Lung microvascular endothelial cell (primary cell): ENCODE measurements at regions not wholly inside any gene's neighbourhood (a gene's known extent, or its start where the extent isn't known, plus 50 kb on each side); places are given as distances from the start of the nearest gene placed in this dataset.

ENCODE experiments used
- DNase-seq, 2 donors: peaks; one replicate each; pipeline versions ENCODE4 v3.0.0 to v3.0.0-alpha.2; 2010; ENCODE audit warnings: low read depth in 2 of 2

DNA sequence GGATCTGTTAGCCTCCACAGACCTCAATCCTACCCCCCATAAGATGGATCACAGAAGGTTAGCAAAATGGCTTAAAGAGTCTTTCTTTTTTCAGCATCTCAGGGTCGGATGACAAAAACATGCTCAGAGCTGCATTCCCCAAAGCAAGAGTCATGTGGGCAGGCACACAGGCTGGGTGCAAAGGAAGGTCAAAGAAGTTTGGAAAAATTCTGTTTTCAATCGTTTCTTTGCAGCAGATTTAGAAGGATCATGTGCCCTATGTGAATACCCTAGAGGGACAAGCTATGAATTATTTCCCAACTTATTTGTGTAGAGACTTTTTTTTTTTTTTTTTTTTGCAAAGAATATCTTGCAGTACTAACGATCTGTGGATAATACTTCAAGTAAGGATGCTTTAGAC, 845.4 kb downstream of the VRK1 start:
- no peak for DNase-seq

DNA sequence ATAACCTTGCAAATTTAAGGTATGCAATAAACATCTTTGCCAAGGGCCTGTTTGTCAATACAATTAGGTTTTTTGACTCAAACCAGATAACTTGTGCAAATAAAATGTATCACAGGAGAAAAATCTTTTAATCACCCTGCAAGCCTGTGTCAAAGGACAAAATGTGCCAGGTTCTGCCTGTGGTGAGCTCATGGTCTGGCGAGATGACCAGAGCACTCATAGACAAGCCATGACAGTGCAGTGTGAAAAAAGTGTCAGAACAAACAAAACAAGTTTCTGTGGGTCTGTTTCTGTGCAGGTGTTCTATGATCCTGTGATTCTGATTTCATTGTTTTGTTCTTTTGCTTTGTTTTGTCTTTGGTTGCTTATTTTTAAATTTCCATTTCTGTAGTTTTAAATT, 847.2 kb downstream of the VRK1 start:
- DNase-seq = no peak

DNA sequence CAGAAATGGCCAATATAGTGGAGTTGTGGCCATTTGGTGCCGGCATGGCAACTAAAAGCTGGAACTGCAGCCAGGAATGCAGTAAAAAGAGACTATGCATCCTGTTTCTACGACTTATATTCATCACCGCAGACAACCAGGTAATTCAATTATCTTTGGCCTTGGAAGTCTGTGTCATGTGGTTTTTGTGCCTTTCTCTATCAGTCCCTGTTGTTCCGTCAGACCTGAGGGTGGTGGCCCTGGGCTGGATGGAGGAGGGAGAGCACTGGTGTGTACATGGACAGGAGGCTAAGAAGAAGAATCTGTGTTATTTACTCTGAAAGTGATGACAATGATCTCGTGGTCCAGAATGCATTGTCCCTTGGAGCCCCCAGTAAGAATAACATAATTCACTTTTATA, 852.6 kb downstream of the VRK1 start:
- no peak for DNase-seq

DNA sequence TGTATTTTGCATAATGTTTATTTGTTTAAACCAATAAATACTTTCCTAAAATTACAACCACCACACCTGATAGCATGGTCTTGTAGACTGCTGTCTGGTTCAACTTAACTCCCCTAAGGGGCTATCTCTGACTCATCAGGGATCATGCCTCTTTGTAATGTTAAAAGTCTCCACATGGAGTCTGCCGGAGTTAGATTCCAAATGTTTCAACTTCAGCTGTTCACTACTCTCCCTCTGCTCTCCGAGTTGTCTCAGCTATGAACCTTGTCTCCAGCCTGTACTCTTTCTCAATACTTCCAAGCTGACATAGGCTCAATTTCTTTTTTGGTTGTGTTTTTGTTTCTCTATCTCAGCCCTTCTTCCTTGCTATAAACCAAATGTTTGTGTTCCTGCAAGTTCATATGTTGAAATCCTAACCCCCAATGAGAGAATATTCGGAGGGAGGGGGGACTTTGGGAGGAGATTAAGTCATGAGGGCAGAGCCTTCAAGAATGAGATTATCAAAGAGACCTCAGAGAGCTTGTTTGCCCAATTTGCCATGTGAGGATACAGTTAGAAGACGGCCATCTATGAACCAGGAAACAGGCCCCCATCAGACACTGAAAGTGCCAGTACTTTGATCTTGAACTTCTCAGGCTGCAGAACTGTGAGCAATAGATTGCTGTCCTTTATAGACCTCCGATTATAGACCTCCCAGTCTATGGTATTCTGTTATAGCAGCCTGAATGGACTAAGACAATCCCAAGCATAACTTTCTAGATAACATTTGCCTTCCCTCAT, 858.2 kb downstream of the VRK1 start:
- DNase-seq = no peak

DNA sequence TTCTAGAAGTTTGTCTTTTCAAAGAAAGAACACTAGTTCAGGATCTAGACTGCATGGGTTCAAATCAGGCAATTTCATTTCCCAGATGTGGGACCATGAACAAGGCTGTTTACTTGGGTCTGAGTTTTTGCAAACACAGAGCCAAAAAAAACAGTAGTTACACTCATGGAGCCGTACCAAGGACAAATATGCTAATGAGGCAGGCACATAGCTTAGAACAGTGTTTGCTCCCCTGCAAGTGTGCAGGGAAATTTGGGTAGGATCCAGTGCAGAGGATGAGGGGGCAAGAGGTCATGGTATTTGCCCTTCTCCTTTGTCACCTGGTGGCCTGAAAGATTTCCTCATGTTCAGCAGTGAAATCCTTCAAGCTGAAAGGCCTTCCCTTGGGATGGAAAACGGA, 860.4 kb downstream of the VRK1 start:
- no peak for DNase-seq

DNA sequence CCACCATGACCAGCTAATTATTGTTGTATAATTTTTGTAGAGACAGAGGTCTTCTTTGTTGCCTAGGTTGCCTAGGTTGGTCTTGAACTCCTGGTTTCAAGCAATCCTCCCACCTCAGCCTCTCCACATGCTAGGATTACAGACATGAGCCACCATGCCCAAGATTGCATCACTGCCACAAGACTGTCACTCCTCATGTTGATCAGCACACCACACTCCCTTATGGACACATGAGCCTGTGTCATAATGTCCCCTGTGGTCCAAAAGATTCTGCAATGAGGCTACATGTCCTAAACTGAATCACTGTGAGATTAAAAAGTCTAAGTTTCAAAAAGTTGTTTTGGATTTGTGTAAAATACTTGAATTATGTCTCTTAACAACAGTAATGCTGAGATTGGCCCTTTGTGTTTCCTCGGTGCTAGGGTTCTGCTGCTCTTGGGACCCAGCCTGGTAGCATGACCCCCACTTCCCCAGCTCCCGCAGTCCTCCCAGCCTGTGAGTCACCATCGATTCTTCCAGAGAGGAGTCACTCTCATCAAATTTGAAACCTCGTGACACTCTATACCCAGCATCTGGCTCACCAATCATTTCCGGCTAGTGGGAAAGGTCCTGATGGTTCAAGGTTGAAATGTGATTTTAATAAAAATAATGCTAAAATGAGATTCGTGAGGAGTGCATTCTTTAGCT, 890.9 kb downstream of the VRK1 start:
- no peak for DNase-seq

DNA sequence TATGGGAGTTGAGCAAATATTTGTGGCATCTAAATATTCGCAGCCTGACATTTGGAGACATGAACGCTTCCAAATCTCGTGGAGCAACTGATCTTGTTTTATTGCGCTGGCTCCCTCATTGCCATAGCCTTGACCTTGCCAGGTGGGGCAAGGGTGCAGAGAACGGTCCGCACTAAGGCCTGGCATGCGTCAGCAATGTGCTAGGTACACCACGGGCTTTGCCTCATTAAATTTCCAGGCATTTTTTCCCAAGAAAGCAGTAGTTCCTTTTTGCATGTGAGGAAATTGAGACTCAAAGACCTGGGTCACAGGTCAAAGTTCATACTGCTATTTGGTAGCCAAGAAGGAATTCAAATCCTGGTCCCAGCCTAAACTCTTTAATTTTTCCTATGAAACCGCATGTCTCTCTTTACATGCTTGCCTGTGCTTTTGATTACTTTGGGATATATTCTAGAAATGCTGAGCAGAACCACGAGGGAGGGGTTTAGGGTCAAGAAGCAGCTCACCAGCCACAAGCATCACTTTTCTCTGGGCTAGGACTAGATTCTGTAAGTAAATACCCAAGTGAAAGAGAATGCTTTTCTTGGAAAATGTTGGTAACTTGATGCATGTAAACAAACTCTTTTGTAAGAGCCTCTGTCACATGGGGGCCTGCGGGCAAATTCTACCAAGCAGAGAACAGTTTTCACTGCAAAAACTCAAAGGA, 891.6 kb downstream of the VRK1 start:
- DNase-seq = no peak

DNA sequence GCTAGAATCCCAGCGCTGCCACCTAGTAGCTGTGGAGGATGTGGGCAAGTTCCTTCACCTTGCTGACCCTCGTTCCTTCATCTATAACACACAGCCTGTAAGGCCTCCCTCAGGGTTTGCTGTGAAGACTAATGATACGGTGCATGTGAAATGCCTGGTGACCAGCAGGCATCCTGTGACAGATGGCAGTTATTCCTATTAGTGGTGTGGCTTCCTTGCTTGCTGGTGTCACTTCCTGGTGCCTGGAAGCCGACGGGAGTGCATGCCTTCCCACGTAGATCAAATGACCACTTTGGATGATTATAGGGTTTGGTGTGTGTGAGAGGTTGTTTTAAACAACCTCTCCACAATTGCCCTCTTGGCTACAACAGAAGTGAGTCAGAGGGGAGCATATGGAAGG, 894.9 kb downstream of the VRK1 start:
- no peak for DNase-seq

DNA sequence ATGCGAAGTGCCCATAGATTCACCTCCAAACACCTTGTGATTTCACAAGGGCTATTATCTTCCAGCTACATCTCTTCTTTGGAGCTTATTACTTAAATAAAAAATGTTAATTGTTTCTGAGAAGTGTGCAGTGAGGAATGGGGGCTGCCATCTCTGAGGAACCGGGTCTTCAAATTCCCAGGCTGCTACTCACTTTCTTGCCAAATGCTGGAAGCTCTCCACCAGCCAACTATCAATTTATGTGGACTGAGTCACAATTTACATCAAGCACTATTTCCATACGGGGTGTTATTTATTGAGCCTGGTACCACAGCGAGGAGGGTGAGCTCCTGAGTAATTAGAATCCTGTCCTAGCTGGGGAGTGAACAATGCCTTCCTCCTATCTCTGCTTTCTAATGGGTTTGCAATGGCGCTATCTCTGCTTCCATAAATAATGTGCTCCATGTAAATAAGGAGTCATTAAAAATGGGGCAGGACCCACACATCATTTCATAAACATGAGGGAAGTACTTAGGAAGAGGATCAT, 898.3 kb downstream of the VRK1 start:
- no peak for DNase-seq

DNA sequence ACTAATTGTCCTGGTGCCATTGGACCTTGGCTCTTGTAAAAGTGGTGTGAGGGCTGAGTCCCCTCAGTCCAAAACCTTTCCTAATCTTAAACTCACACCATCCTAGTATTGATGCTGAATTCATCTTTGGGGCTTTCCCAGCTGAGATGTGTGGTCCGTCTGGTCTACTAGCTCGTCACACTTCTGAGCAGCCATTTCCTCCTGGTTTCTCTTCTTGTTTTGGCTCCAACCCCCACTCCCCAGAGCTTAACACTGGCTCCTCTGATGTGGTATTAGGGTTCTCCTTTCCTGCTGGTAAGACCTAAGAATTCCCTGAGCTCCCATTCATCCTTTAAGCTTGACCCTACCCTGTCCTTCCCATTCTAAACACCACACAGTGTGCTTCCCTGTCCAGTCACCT, 900.6 kb downstream of the VRK1 start:
- no peak for DNase-seq

DNA sequence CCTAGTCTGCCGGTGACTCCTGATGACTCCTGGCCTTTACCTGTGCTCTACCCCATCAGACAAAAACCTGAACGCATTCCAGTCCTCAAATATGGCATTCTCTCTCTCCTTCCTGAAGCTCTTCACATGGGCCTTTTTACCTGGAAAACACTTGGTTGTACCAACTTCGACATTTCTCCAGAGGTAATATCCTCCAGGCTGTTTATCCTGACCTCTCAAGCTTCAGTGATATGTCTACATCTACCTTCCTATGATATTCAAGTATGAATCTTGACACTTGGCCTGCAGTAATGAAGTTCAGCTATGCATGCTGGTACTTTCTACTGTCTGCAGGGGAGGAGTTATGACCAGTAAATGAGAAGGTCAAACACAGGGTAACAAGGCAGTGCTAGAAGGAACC, 901.8 kb downstream of the VRK1 start:
- no peak for DNase-seq

DNA sequence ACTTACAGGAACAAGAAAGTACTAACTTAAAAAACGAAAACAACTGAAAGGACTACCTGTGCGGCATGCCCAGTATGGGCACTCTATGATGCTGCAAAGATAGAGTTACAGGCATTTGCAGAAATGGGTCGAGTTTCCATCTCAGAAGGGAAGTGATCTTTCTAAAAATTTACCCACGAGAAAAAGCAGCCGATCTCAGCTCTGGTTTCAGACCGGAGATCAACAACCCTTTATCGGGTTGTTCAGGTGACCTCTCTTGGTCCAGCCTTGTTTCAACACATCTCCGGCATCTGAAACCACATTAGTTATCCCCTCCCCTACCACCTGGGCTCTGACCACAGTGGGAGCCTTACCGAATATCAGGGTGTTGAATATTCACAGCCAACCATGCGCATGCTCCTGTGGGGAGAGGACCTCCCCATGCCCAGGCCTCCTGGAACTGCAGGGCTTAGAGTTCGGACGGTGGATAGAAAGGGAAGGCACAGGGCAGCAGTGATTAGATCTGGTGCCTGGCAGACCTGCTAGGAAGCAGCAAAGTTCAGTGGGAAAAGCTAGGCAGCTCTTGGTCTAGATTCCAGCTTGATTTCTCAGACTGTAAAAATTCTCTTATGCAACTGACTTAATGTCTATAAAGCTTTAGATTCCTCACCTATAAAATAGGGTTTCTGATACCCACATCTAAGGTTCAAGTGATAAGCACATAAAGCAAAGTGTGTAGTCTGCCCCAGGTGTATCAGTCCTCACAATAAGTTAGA, 906.0 kb downstream of the VRK1 start:
- no peak for DNase-seq

DNA sequence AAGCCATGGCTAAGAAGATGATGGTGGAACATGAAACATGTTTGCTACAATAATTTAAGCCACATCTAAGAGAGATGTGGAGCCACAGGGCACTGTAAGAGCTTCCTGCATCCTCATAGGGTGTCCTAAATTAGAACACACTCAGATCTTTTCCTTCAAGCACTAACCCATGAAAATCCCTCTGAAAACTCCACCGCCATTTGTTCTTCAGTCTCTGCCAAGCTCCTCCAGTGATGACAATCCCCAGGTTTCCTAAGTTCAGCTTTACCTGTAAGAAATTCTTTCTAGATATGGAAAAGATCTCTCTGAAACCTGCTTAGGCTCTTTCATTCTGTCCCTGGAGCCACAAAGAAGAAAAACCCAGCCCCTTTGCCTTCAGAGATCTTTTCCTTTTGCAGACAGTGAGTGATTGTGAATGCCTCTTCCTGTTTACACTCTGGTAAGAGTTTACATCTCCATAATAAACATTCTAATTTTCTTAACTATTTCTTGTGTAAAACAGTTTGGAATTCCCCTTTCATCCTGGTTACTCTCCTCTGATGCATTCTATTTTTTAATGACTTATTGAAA, 907.2 kb downstream of the VRK1 start:
- DNase-seq = no peak

DNA sequence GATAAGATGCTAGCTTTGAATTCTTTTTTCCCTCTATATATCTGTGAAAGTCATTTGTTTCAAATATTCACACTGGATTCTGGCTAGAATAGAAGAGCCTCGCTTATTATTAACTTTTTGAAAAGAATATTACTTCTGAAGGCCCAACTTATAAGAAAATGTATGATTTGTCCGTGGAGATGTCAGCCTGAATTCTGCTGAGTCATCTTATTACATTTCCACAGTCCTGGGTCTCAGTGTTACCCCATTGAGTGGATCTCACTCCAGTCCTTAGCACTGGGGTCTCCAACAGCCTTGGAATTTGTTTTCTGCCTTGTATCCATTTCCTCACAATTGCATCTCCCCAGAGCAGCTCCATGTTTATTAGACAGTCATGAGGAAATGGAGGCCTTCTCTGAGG, 907.9 kb downstream of the VRK1 start:
- DNase-seq = no peak

DNA sequence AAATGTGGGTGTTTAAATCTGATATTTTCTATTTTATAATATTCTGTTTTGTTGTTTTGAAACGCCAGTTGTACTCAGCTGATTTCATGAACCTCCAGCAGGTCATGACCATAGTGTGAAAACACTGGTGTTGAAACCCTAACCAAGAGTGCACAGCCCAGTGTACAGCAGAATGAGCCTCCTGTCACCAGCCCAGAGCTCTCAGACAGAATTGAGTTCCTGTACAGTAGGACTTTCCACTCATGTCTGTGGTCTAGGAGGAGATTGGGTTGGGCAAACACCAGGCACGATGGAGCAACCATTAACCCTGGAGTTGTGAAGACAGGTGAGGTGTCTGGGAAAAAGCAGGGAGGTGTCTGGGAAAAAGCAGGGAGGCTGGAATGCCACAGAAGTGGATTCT, 908.8 kb downstream of the VRK1 start:
- no peak for DNase-seq

DNA sequence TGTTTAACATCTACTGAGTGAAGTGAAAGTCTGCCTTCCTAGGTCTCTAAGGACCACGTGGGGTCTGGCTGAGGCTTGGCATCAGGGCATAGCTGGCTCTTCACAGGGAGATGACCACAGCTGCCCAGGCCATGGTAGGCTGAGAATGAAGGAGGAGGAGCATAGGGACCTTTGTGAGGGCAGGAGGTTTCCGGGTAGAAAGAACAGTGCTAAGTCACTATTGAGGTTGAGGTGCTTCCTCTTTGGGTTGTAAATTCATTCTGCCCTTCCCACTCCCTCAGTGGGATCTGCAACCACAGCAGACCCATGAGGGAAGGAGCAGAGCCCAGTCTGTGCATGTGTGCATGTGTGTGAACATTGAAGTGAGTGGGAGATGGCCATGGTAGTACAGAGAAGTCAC, 909.6 kb downstream of the VRK1 start:
- no peak for DNase-seq

DNA sequence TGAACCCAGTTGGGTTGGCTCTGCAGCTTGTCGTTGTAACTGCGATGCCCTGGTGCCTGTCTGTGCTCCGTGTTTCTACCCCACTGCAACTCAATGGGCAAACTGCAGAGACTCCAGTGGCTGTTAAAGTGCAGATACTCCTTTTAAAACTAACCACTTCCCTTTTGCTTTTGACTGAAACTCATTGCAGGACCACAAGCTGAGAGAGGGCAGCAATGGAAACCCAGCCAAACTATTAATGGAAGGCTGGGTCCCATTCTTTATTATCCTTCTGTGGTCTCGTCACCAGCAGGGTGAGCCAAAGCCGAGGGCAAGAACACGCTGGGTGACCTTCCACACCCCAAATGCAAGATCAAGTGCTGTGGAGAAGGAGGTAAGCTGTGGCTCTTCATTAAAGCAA, 910.4 kb downstream of the VRK1 start:
- DNase-seq = no peak

DNA sequence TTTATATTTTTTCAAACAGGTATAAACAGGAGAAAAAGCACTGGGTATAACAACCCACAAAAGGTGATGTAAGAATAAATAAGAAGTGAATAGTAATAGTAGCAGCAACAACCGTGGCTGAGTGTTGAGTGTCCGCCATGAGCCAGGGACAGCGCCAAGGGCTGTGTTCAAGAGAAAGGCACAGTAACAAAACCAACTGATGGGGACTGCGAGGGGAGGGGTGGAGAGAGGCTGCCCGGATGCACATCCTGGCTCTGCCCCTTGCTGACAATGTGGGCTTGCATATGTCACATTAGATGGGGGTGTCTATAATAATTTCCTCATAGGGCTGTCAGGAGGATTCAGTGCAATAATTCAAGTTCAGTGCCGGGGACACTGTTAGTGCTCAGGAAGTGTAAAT, 912.4 kb downstream of the VRK1 start:
- DNase-seq = no peak

DNA sequence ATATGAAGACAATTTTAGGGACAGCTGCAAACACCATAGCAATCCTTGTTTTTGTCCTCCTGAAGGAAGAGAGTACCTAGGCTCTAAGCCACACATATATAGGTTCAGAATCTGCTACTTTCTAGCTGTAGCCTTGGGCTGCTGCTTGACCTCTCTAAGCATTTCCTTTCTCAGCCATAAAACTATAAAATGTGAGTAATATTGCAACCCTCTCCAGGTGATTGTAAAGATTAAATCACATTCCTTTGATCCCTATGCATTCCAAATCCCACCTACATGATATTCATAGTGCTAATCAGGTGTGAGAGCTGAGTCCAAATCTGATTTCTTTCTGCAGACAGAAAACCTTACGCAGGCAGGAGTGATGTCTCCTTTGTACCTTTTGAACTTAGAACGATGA, 913.5 kb downstream of the VRK1 start:
- no peak for DNase-seq

DNA sequence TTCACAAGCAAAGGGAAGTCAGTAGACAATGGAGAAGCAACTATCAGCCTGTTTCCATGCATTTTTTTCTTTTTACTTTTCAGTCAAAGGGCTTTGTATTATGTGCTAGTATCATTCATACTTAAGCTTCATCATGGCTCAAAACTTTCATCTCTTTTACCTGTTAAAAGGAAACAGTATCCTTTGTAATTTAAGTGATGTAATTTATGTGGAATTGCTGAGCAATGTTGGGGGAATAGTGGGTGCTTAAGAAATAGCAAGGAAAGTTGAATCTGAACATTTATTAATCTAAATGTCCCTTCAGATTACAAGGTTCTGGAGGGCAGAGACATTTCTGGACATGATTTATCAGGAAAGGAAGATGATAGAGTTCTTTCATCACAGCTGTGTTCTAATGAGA, 915.3 kb downstream of the VRK1 start:
- no peak for DNase-seq

DNA sequence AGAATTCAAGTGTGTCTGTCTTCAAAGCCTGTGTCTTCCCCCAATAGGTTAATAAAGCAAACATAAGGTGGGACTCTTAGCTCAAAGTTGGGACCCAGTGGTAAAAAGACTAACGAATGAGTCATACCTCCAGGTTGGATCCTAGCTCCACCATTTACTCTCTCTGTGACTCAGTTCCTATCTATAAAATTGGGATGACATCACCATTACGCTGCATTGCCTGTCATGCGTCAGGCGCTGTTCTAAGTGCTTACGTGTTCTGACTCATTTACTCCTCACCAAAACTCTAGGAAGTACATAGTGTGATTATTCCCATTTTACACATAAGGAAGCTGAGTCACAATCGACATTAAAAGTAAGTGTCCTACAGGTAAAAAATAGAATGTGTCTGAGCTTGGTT, 915.8 kb downstream of the VRK1 start:
- no peak for DNase-seq
